Astrocyte of the cerebellum (primary cell): ENCODE measurements at regions not wholly inside any gene's neighbourhood (a gene's known extent, or its start where the extent isn't known, plus 50 kb on each side); places are given as distances from the start of the nearest gene placed in this dataset.

Experiments
- DNase-seq: peaks from one replicate; pipeline ENCODE4 v3.0.0-alpha.2; 2011; ENCODE audit warnings: low read depth
- H3K4me3 ChIP-seq: 2 replicates; pipeline ENCODE4 v1.5.1; 2011; ENCODE audit warnings: mild to moderate bottlenecking, low read depth, low read length, moderate library complexity
- in situ Hi-C: cut with HindIII; loops from 2 replicates; pipeline ENCODE4 v1.10.0; 2017; ENCODE audit warnings: low sequenced_read_pairs
- TF ChIP-seq, protein P1 (sequence below): IDR thresholded peaks from 2 replicates; pipeline ENCODE4 v1.5.1; 2012; ENCODE audit warnings: low read length, low read depth, moderate library complexity, mild to moderate bottlenecking; ENCODE audit errors: missing control alignments

DNA sequence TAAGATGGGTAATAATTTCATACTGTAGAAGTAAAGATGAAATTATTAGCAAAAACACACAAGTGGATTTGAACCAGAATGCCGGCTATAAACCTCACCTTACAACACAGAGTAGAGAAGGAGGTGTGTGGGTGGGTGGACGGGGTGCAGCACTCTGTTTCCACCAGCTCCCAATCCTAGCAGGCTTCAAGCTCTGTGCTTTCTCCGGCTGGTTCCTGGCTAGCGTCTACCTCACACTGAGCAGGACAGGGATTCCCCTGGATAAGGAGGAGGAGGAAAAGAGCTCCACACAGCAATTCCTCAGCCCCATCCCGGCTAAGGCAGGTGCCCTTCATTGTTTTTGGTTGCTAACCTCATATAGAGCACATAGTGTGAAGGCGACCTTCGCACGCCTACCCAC, 453.3 kb downstream of the C6orf118 start:
- TF ChIP-seq, protein P1, sequence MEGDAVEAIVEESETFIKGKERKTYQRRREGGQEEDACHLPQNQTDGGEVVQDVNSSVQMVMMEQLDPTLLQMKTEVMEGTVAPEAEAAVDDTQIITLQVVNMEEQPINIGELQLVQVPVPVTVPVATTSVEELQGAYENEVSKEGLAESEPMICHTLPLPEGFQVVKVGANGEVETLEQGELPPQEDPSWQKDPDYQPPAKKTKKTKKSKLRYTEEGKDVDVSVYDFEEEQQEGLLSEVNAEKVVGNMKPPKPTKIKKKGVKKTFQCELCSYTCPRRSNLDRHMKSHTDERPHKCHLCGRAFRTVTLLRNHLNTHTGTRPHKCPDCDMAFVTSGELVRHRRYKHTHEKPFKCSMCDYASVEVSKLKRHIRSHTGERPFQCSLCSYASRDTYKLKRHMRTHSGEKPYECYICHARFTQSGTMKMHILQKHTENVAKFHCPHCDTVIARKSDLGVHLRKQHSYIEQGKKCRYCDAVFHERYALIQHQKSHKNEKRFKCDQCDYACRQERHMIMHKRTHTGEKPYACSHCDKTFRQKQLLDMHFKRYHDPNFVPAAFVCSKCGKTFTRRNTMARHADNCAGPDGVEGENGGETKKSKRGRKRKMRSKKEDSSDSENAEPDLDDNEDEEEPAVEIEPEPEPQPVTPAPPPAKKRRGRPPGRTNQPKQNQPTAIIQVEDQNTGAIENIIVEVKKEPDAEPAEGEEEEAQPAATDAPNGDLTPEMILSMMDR, result no peak
- no peak for DNase-seq
- in situ Hi-C loops, result no loop called here
- H3K4me3 ChIP-seq, result no peak overlapping the region

DNA sequence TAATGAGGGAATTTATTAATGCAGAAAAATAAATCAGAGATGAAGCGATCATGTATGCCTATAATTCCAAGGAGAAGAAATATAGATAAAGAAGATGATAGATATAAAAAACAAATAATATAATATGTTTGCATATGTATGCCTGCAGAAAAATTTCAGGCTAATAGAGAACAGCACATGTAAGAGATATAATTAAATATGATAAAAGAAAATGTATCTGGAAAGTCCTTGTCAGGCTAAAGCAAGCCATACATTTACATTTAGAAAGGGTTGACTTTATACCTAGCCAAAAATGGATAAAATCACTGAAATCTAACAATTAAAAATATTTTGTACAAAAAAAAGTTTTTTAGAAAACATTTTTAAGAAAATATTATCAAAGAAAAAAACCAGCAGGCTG, 454.1 kb downstream of the C6orf118 start:
- DNase-seq, result no peak
- no peak overlapping the region for H3K4me3 ChIP-seq
- in situ Hi-C loops, result no loop called here
- TF ChIP-seq, protein P1, result no peak

DNA sequence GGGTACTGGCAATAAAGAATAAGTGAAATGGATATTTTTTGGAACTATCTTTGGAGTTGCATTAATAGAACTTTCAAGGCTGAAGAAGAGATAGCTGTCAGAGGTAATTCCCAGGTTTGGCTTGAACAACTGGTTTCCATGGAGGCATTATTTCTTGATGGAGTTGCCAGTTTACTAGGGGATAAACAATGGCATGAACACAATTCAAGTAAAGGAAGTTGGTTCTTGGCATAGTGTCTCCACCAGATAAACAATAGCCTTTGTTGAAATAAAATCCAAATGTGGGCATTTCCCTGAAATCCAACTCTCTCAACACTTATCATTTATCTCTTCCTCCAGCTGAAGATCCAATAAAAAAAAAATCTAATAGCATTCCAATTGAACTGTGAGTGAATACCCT, 454.9 kb downstream of the C6orf118 start:
- in situ Hi-C loops, result no loop called here
- no peak overlapping the region for H3K4me3 ChIP-seq
- DNase-seq, result no peak
- TF ChIP-seq, protein P1, result no peak

DNA sequence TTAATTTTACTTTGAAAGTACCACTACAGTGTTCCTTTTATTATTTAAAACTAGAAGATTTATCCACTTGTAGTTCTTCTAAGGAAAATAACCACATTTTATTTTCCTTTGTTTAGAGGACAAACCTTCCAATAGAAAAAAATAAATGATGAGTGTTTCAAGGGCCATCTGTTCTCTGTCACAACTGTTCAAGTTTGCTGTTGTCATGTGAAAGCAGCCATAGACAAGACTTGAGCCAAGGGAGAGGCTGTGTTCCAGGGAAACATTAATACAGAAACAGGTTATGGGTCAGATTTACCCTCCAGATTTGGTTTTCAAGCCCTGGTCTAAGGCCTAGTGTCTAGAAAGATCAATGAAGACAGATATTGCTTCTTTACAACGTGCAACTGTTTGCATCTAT, 463.6 kb downstream of the C6orf118 start:
- no peak for DNase-seq
- TF ChIP-seq, protein P1, result no peak
- in situ Hi-C loops, result no loop called here
- H3K4me3 ChIP-seq, result no peak overlapping the region

DNA sequence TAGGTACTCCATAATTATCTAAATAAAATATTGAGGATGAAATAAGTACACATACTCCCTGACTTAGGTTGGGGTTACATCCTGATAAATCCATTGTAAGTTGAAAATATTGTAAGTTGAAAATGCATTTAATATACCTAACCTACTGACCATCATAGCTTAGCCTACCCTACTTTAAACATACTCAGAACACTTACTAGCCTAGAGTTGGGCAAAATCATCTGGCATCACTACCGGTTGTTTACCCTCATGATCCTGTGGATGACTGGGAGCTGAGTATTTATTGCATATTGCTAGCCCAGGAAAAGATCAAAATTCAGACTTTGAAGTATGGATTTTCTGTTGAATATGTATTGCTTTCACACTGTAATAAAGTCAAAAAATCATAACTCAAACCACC, 467.3 kb downstream of the C6orf118 start:
- no peak overlapping the region for H3K4me3 ChIP-seq
- TF ChIP-seq, protein P1, result no peak
- in situ Hi-C loops, result no loop called here
- no peak for DNase-seq

DNA sequence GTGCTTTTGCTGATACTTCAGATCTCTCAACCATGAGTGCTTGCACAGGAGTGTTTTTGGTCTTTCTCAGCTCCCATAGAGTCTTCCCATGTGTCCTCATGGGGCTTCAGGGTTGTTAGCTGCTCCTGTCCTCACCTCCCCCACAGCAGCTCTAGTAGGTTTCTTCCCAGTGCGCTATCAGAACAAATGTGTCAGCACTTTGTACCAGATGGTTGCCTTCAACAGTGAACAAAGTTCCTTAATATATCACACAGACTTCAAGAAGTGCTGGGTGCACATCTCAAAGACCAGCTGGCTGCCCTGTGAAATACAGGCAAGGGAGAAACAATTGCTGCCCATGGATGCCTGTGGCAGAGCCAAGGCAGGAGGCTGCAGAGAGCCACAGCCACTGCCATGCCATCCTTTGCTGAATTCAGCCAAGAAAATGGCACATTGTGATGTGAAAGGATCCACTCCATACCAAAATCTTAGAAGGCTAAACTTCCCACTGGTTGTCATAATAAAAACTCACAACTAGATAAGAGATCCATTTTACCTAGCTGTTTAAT, 471.3 kb downstream of the C6orf118 start:
- in situ Hi-C loops, result no loop called here
- TF ChIP-seq, protein P1, result no peak
- DNase-seq, result no peak

DNA sequence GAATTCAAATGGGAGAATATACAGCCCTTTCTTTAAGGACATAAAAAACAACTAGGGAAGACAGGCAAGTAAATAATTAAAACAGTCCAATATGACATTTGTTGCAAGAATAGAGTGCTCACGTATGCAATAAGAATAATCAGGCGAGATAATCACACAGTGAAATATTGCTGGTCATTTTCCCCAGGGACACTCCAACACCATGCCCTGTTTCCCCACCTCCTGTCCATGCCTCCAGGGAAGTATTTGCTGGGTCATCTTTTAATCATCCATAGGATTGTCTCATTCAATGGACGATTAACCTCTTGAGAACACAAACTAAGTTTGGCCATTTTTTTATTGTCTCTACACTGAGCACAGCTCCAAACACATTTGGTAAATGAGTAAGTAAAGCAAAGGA, 472.9 kb downstream of the C6orf118 start:
- TF ChIP-seq, protein P1, result no peak
- DNase-seq, result no peak
- in situ Hi-C loops, result no loop called here
- H3K4me3 ChIP-seq, result no peak overlapping the region

More for the DNA sequence above, 471.3 kb downstream of the C6orf118 start:
- H3K4me3 ChIP-seq, result no peak overlapping the region
